ENCODE measurements at regions not wholly inside any gene's neighbourhood (a gene's known extent, or its start where the extent isn't known, plus 50 kb on each side); places are given as distances from the start of the nearest gene placed in this dataset.

GRCh38 chr5:67267512-67268216 is 71.1 kb upstream of the CD180 start:
- TF ChIP-seq CTCF (IDR thresholded peaks at IDR 0.05) (no peak), USF2 (CRISPR knock-in tag; IDR thresholded peaks at IDR 0.05) (no peak), IRF2 (CRISPR knock-in tag; IDR thresholded peaks at IDR 0.05; ENCODE audit: borderline replicate concordance, low read depth) (no peak), NFYB (CRISPR knock-in tag; conservative IDR thresholded peaks at IDR 0.05; ENCODE audit: low read depth) (no peak), CREB1 (CRISPR knock-in tag; IDR thresholded peaks at IDR 0.05) (no peak), ATF6 (CRISPR knock-in tag; IDR thresholded peaks at IDR 0.05) (no peak)

Measured in WTC11 (cell line).